ENCODE measurements at regions not wholly inside any gene's neighbourhood (a gene's known extent, or its start where the extent isn't known, plus 50 kb on each side); places are given as distances from the start of the nearest gene placed in this dataset.
A peak's percentile ranks its signal among the peaks of the same experiment; 100 is the strongest.
"Not testable (repeated sequence)": the region's sequence is repeated elsewhere in the genome, so short reads cannot be mapped to it uniquely, and the experiment has no call there.

- peak; percentile 28 for DNase-seq (ENCODE audit: low spot score)
These were observed 192.6 kb upstream of the E2F8 start for GRCh38 chr11:19433367-19433766.

- DNase-seq (ENCODE audit: low spot score): peak; percentile 13
These were observed 191.8 kb upstream of the E2F8 start for GRCh38 chr11:19432370-19433061.

GRCh38 chr11:19430754-19431398 lies 190.1 kb upstream of the E2F8 start:
- DNase-seq (ENCODE audit: low spot score): no peak

- no peak for DNase-seq (ENCODE audit: low spot score)
These were observed 189.6 kb upstream of the E2F8 start for GRCh38 chr11:19430346-19430745.

- no peak for DNase-seq (ENCODE audit: low spot score)
These were observed 188.5 kb upstream of the E2F8 start for GRCh38 chr11:19429108-19429760.

- no peak for DNase-seq (ENCODE audit: low spot score)
These were observed 187.7 kb upstream of the E2F8 start for GRCh38 chr11:19428206-19429002.

GRCh38 chr11:19426756-19427403 lies 186.1 kb upstream of the E2F8 start:
- no peak for DNase-seq (ENCODE audit: low spot score)

GRCh38 chr11:19426011-19426755 lies 185.4 kb upstream of the E2F8 start:
- peak; percentile 12 for DNase-seq (ENCODE audit: low spot score)

GRCh38 chr11:19422276-19422675 lies 181.5 kb upstream of the E2F8 start:
- no peak for DNase-seq (ENCODE audit: low spot score)

GRCh38 chr11:19420868-19421533 lies 180.3 kb upstream of the E2F8 start:
- no peak for DNase-seq (ENCODE audit: low spot score)

GRCh38 chr11:19419808-19420207 lies 179.1 kb upstream of the E2F8 start:
- no peak for DNase-seq (ENCODE audit: low spot score)

- DNase-seq (ENCODE audit: low spot score): no peak
These were observed 178.4 kb upstream of the E2F8 start for GRCh38 chr11:19419021-19419750.

GRCh38 chr11:19418221-19418620 lies 177.5 kb upstream of the E2F8 start:
- no peak for DNase-seq (ENCODE audit: low spot score)

- DNase-seq (ENCODE audit: low spot score): not testable (repeated sequence)
These were observed 171.3 kb upstream of the E2F8 start for GRCh38 chr11:19412070-19412469.

GRCh38 chr11:19410032-19410431 lies 169.3 kb upstream of the E2F8 start:
- no peak for DNase-seq (ENCODE audit: low spot score)

GRCh38 chr11:19409307-19409706 lies 168.6 kb upstream of the E2F8 start:
- peak; percentile 74 for DNase-seq (ENCODE audit: low spot score)

- DNase-seq (ENCODE audit: low spot score): no peak
These were observed 167.0 kb upstream of the E2F8 start for GRCh38 chr11:19407677-19408270.

GRCh38 chr11:19405966-19406365 lies 165.2 kb upstream of the E2F8 start:
- DNase-seq (ENCODE audit: low spot score): no peak

GRCh38 chr11:19404787-19405186 lies 164.0 kb upstream of the E2F8 start:
- no peak for DNase-seq (ENCODE audit: low spot score)
